GM18867 (cell line): ENCODE measurements at regions not wholly inside any gene's neighbourhood (a gene's known extent, or its start where the extent isn't known, plus 50 kb on each side); places are given as distances from the start of the nearest gene placed in this dataset.

Experiments used
- ATAC-seq: cut with Tn5 transposase; IDR thresholded peaks from one replicate; pipeline ENCODE4 v1.9.1; 2021; ENCODE audit warnings: mild to moderate bottlenecking, moderate library complexity; ENCODE audit not compliant: unreplicated experiment

DNA sequence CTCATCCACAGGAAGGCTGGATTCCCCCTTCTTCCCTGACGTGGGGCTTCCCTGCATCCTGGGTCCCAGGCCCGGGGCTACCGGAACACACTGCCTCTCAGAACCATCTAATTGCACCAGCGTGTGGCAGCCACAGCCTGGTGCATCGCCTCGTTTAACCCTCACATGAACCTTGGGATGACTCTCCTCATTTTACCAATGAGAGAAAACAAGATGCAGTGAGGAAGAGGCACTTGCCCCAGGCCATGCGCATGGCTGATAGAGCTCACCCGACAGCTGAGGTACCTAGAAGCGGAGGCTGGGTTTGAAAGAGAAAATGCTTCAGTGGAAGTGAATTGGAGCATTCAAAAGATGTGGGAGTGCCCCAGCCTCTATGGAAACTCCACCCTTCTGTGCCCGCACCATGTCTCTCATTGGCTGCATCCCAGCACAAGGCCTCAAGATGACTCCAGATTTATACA is 162.3 kb downstream of the KATNIP start:
- no peak for ATAC-seq

DNA sequence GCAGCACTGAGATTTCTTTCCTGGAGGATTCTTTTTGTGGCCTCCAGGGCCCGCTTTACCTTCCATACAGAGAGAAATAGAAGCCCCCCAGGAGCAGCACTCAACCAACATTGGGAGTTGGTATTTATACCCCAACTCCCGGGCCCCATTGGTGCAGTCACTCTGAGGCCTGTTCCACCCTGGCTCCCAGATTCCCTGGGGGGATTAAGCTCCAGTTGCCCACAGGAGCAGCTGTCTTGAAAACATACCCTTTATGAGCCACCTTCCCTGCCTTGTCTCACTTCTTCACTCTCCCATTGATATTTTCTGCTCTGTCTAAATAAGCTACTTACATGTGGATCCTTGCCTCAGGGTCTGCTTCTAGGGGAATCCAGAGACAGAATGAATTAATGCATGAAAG is 167.8 kb downstream of the KATNIP start:
- ATAC-seq: no peak

DNA sequence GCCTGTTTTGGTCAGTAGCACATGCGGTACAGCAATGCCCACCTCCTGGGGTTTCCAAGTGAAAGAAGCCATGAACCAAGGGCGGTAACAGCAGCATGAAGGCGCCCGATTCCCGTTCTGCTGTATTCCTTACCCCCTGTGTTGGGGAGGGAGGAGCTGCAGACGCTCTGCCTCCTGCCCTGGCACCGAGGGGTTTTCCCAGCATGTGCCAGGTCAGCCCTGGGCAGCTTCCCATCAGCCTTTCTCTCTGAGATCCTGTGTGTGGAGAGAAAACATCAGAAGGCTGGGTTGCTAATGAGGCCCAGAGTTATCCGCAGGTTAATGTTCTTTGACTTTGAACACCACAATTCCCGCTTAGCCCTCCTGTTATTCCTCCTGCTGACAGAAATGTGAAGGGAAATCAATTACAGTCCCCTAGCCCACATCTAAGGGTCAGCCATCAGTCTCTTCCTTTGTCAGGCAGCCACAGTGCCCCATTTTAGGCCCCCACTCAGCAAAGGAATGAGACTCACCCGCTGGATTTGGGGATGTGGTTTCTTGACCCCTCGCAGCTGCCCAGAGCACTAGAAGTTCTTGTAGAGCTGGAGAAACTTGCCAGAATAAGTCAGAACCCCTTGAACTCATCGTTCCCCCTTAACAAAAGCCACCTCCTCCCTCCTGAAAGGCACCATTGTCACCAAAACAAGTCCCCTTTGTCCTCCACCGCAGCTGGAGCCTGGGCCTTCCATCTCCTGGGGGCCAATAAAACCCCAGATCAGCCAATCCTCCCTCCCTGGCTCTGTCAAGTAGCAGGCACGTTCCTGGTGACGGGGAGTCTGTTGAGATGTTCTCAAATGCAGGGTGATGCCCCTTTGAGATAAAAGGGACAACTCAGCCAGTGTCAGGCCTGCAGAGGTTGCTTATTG is 168.5 kb downstream of the KATNIP start:
- no peak for ATAC-seq

DNA sequence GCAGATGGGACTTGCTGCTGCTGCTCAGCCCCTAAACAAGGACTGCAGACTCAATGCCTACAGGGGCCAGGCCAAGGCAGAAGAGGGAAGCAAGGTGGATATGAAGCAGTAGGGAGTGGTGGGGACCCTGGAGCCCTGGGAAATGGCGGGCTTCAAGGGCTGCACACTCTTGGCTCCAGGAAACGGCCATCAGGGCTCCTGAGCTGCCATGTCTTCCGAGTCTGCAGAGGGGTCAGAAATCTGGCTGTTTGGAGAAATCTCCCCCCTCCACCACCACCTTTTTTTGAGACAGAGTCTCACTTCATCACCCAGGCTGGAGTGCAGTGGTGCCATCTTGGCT is 169.1 kb downstream of the KATNIP start:
- ATAC-seq: no peak

DNA sequence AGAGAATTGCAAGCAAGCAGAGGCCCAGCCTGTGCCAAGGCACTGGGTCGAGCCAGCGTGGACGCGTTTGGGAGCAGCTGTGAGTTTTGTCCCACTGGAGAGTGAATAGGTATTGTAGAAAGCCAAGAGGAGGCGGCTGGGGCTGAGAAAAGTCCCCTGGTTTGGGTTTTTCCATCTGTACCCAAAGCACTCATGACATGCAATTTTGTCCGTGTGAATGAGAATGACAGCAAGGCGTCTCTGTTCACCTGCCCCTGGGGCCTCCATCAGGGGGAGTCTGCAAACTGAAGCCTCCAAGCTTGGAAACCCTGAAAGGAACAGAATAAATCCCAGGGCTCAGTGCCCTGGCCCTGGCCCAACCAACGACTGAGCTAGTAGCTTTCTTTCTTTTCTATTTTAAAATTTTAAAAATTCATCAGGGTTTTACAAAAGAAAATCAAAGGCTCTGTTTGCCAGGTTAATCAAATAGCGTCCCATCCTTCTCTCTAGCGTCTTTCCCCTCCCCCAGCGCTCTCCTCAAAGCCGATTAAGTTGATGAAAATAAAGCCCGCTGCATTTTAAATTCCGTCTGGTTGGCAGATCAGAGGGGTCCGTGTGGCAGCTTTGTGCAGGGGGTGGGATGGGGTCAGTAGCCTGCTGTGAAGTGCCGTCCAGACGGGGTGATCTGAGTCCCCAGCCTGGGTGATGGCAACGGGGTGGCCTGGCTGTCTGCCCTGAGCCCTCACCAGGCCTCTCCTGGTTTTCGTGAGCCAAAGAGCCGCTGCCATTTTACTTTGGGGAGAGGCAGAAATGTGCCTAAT is 171.0 kb downstream of the KATNIP start:
- ATAC-seq: no peak

DNA sequence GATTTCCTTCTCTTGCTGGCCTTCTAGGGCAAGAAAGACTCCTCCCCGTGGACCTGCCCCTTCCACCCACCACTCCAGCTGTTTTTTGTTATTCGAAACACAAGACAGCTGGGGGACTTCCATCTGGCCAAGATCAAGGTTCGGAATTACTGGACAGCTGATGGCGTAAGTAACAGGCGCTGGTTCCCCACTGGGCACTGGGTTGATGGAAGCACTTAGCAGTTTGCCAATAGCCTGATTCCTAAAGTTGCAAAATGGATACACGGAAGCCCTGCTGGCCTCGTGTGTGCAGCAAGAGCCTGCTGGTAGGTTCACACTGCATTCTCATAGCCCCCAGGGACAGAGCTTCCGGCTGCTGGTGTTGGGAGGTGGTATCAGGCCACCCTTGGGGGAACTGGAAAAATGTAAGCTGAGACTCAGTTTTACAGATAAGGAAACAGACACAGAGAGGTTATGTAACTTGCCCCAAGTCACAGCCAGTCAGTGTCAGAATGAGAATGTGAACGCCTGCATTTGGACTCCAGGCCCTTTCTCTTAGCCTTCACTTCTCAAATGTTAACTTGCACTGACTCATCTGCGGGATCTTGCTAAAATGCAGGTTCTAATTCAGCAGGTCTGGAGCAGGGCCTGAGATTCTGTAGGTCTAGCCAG is 171.7 kb downstream of the KATNIP start:
- ATAC-seq: no peak

DNA sequence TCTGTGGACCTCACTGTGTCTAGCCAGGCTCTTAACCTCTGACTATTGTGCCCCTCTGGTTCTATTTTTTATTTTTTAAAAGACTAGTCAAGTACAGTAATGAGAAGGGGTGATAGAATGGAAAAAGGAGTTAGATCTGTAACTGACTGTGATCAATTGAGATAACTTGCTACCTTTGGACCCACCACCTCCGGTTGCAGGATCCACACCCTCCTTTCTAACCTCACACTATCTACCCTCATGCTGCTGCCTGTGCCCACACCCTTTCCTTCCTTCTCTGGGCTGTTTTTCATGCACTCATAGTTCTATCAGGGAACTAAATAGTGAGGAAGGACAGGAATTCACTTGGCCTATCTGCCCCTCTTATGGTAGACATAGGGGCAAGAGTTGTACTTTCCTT is 172.3 kb downstream of the KATNIP start:
- no peak for ATAC-seq

DNA sequence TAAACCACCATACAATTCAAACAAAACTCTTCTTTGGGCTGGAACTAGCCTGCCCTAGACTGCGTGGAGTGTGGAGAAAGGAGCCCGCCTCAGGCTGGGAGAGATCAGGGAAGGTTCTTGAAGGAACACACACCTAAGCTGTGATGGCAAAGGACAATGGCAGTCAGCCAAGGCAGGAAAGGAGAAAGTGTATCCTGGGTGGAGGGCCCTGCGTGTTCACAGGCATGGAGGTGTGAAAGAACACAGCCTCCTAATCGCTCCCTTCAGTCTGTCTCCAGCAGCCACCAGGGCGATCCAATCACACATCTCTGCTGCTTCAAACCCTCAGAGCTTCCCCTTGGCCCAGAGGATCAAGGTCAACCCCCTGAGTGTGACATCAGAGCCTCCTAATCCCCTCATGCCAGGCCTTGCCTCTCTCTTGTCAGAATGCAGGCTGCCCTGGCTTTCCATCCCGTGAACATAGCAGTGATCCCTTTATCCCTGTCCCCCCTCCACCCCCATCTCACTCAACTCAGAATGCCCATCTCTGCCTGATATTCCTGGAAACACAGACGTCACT is 173.0 kb downstream of the KATNIP start:
- no peak for ATAC-seq

DNA sequence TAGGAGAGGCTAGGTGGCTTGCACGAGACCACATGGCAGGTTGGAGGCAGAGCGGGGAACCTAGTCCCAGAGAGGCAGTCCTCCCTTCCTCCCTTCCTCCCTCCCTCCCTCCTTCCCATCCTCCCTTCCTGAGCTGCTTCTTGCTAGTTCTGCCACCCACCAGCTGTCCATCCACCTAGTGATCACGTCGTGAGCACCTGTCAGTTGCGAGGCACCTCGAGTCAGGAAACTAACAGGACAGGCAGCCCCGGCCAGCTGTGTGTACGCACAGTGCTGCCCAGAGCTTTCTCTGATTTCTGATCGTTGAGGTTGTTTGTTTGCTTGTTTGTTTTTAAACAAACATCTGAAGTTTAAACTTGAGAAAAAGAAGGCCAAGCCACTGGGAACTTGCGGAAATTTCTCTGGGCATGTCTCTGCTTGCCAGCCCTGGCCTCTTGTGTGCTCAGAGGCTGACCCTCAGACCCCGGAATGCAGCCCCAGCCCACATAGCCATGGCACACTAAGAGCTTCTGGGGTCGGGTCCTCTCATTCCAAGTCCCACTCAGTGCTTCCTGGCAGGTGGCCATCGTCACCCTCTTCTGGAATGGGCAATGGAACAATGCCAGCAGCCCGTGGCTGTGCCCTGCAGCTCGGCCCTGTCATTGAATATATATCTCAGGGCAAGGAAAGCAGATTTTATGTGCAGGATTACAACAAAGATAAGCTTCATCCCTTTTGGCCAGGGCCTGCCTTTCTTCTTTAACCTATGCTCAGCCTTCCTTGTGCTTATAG is 174.0 kb downstream of the KATNIP start:
- ATAC-seq: no peak

DNA sequence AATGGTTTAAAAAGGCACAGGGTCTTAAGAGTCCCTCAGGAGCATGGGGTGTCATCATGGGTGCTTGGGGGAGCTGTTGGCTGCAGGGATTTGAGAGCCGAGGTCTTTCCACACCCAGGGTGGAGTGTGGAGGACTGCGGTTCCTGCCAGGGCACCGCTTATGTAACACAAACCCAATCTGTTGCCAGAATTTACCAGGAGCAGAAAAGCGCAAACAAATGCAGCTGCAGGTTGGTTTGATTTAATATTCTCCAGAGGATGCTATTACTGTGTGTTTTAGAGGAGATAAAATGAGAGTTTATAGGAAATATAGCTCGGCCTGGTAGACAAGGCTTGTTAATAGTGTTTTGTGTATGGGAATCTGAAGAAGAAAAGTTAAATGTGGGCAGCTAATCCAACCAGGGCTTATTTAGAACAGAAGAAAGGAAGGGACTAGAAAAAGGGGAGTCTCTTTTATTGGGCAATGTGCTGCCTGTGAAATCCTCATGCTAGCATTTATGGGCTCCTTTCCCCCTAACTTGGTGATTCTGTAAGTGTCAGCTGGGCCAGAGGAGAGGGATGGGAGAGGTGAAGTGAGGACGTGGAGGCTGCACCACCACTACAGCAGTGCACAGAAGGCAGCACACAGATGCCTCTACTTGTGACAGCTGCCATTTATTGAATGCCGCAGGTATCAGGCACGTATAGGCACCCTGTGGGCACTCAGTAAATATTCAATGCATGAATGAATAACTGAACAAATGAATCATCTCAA is 174.7 kb downstream of the KATNIP start:
- no peak for ATAC-seq

DNA sequence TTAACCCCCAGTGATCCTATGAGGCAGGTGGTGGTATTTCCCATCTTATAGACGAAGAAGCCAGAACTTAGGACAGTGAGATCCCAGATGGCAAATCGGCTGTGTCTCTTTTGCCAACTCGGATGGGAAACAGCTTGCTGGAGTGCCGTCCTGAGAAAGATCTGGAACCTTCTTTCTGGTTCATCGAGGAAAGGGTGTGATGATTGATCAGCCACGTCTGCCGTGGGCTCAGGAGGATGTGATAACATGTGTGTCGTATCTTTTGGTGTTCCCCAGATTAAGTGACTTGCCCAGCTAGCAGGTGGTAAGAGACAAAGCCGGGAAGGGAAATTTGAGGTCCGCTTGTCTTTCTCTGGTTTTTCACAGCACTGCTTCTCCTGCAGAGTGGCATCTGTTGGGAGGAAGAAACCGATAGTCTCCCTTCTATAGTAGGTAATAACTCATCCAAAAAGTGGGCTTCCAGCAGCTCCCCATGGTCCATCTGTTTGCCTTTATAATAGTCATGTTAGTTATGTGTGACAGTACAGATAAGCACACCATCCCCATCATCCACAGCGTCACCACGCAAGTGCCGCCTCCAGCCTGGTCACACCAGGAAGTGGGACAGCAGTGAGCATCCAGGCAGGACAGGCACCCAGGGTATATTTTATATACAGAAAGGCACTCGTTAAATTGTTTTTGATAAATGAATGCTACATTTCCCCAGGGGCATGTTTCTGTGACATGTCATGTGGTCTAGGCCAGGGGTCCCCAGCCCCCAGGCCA is 175.5 kb downstream of the KATNIP start:
- ATAC-seq: no peak

DNA sequence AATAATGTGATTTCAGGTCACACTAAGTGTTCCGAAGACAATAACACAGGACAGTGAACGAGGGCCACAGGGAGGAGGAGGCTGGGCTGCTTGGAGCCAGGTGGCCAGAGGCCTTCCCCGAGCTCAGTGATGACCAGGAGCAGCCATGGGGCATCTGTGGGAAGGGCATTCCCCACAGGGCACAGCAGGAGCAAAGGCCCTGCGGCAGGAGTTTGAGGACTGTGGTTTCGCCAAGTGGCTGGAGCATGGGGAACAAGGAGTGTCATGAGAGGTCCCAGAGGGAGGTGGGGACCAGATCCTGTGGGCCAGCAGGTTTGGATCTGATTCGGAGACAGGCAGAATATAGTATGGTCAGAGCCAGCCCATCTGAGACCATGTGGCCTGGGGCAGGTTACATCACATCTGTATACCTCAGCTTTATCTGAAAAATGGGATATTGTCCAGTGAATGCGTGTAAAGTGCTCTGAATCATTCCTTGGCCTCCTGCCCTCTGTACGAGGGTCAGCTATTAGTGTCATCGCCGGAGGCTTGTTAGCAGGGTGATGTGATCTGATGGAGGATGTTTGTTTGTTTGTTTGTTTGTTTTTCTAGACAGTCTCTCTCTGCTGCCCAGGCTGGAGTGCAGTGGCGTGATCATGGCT is 176.8 kb downstream of the KATNIP start:
- no peak for ATAC-seq

DNA sequence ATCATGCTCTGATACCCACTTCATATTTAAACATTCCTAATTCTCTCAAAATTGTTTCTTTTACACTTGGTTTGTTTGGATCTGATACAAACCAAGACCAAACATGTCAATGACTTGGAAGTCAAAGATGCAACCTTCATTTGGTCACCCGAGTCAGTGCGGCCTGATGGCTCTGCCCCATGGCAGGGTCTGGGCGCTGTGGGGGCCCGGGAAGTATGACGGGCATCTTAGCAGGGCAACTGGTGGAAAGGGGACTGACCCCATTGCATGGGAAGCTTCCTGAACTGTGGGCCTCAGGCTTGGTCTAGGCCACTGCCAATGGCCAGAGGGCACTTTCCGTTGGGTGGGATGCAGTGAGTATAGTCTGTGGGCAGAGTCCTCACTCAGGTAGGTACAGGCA is 178.0 kb downstream of the KATNIP start:
- no peak for ATAC-seq

DNA sequence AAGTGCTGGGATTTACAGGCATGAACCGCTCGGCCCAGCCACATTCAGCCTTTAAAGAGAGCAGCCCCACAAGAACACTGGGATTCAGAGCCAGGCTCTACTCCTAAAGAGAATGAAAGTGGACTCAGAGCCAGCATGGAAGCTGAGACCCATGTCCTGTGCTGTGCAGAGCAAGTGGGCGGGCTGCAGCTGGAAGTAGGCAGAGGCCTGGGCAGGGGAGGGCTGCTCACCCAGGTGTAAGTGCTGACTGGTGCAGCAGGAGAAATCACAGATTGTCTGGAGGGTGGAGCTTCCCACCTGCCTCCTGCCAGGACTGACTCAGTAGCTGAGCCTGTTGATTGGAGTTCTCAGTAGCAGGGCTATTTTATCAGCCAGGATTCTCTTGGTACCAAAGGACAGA is 178.7 kb downstream of the KATNIP start:
- ATAC-seq: no peak

DNA sequence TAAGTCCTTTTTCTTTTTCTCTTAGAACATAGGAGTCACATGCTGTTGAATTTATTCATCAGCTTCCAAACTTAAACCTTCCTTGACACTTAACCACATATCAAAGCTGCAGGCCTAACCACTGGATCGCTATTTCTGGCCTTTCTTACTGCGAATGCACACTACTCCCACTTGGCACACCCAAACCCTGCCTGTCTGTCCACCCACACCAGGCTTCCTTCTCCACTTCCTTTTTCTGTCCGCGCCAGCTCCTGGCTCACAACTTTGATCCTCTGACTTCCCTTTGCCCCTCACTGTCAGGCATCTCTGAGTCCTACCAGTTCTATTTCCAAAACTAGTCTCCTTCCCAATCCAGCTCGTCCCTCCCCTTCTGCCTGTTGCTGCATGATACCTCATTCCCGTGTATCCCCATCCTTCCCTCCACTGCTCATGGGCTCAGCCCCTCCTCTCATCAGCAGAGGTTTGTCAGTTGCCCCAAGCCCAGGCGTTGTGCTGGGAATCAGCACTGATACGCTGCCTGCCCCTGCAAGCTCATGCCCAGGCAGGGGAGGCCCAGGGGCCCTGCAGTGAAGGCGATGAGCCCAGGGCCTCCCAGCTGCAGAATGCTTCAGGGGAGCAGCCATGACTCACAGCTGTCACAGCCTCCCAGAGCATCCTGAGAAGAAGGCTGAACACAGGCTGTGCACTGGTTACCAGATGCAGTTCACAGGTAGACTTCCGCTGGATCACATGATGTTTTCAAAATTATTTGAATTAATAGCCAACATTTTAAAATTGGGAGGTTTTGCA is 179.8 kb downstream of the KATNIP start:
- no peak for ATAC-seq

DNA sequence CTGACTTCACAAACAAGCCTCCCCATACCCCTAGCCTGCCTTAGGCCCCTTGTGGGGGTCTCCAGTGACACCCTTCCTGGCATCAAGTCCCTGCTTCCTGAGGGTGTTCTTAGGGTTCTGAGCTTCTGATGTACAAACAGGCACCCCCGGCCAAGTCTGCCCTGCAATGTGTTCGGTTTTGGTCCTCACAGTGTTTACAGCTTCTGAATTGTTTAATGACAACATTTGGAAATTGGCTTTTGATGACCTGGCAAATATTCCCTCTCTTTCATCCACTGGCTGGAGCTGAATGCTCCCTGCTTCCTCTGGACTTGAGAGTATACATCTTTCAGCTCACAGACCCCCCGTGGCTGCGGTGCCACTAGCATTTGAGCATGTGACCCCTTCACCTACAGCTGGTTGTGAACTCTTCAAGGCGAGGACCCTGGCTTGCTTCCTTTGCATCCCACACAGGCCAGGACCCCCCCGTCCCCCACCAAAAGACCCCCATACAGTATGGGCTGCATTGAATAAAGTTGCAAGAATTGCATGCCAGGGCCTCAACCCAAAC is 180.8 kb downstream of the KATNIP start:
- no peak for ATAC-seq

DNA sequence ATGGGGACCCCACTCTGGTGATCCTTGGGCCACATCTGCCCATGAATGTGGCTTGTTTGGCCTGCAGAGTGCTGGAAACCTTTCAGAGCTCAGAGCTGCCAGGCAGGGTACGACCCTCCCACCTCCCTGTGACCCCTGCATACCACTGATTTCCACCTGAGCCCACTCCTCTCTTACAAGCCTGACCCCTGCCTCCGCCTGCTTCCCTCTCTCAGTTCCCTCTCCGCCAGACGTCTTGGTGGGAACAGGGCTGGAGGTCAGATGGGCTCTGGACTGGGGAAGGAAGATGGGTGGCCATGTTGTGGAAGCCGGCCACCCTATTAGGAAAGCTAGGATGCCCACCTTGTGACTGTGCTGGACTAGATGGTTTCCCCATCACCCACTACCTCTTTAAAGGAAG is 185.1 kb downstream of the KATNIP start:
- ATAC-seq: no peak

DNA sequence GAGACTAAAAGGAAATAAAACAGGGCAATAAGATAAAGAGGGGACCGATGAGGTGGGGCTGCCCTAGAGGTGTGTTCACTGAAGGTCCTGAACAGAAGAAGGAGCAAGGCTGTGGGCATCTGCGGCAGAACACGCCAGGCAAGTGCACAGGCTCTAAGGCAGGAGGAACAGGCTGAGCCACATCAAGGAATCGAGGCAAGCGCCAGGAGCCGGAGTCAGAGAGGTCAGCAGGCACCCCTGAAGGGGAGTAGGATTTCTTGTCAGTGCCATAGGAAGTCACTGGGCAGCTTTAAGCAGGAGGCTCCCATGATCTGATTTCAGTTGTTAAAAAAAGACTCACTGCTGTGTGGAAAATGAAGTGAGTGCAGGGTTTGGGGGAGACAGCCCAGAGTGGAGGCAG is 186.5 kb downstream of the KATNIP start:
- no peak for ATAC-seq
